GM18858 (cell line): ENCODE measurements at regions not wholly inside any gene's neighbourhood (a gene's known extent, or its start where the extent isn't known, plus 50 kb on each side); places are given as distances from the start of the nearest gene placed in this dataset.

Experiments
- ATAC-seq: cut with Tn5 transposase; IDR thresholded peaks from one replicate; pipeline ENCODE4 v1.9.1; 2021; ENCODE audit not compliant: unreplicated experiment

- no peak for ATAC-seq
These were observed 344.3 kb upstream of the ID4 start for GRCh38 chr6:19492636-19493405.

- ATAC-seq = no peak
These were observed 335.4 kb upstream of the ID4 start for GRCh38 chr6:19501737-19502245.

- no peak for ATAC-seq
These were observed 334.9 kb upstream of the ID4 start for GRCh38 chr6:19502301-19502700.

GRCh38 chr6:19515939-19516338, 321.2 kb upstream of the ID4 start:
- ATAC-seq = no peak

- no peak for ATAC-seq
These were observed 317.2 kb upstream of the ID4 start for GRCh38 chr6:19519941-19520340.

GRCh38 chr6:19524366-19525186, 312.6 kb upstream of the ID4 start:
- ATAC-seq = no peak

GRCh38 chr6:19525673-19526072, 311.5 kb upstream of the ID4 start:
- ATAC-seq = no peak

- no peak for ATAC-seq
These were observed 307.0 kb upstream of the ID4 start for GRCh38 chr6:19530188-19530587.

GRCh38 chr6:19535351-19535750, 301.8 kb upstream of the ID4 start:
- ATAC-seq = no peak

- ATAC-seq = no peak
These were observed 300.3 kb upstream of the ID4 start for GRCh38 chr6:19536838-19537237.

- ATAC-seq = no peak
These were observed 299.1 kb upstream of the ID4 start for GRCh38 chr6:19538096-19538495.

- no peak for ATAC-seq
These were observed 289.7 kb upstream of the ID4 start for GRCh38 chr6:19547507-19547906.

- no peak for ATAC-seq
These were observed 288.1 kb upstream of the ID4 start for GRCh38 chr6:19549109-19549508.

- ATAC-seq = no peak
These were observed 286.8 kb upstream of the ID4 start for GRCh38 chr6:19550380-19550779.

- no peak for ATAC-seq
These were observed 285.6 kb upstream of the ID4 start for GRCh38 chr6:19551611-19552010.

- no peak for ATAC-seq
These were observed 285.1 kb upstream of the ID4 start for GRCh38 chr6:19552076-19552475.

GRCh38 chr6:19552588-19552987, 284.6 kb upstream of the ID4 start:
- ATAC-seq = no peak

GRCh38 chr6:19554356-19555225, 282.6 kb upstream of the ID4 start:
- no peak for ATAC-seq

GRCh38 chr6:19557191-19557590, 280.0 kb upstream of the ID4 start:
- no peak for ATAC-seq

GRCh38 chr6:19558201-19558600, 279.0 kb upstream of the ID4 start:
- no peak for ATAC-seq

GRCh38 chr6:19558934-19559333, 278.2 kb upstream of the ID4 start:
- no peak for ATAC-seq
